Thoracic aorta (tissue), 2 donors: ENCODE measurements at regions not wholly inside any gene's neighbourhood (a gene's known extent, or its start where the extent isn't known, plus 50 kb on each side); places are given as distances from the start of the nearest gene placed in this dataset.

ENCODE experiments used
- ATAC-seq: fragments of 150-250 bp; one replicate; pipeline ENCODE4 v1.8.0; 2017; ENCODE audit warnings: low read depth; ENCODE audit not compliant: insufficient number of reproducible peaks, low FRiP score
- DNase-seq: peaks from one replicate; pipeline ENCODE4 v3.0.0-alpha.2; 2020; ENCODE audit warnings: low spot score
- H3K27ac ChIP-seq, 2 donors: fragments of 200-600 bp; sonication (generic); 1 replicate in 1 of 2; 2 replicates in 1 of 2; pipeline ENCODE4 v1.5.1; 2016; ENCODE audit warnings: mild to moderate bottlenecking in 2 of 2, moderate library complexity in 2 of 2
- H3K27me3 ChIP-seq: fragments of 200-600 bp; sonication (generic); replicated peaks from 2 replicates; pipeline ENCODE4 v1.6.0; 2016; ENCODE audit warnings: mild to moderate bottlenecking; ENCODE audit not compliant: insufficient read depth
- H3K36me3 ChIP-seq: fragments of 200-600 bp; sonication (generic); one replicate; pipeline ENCODE4 v1.5.1; 2016
- H3K4me1 ChIP-seq, 2 donors: fragments of 200-600 bp; sonication (generic); 1 replicate in 1 of 2; 2 replicates in 1 of 2; pipeline versions ENCODE4 v1.5.1 to v1.6.0; 2016; ENCODE audit warnings: low read depth in 2 of 2, mild to moderate bottlenecking in 1 of 2; ENCODE audit not compliant: control insufficient read depth in 1 of 2
- H3K4me3 ChIP-seq: fragments of 200-600 bp; sonication (generic); 2 replicates; pipeline ENCODE4 v1.5.1; 2016; ENCODE audit warnings: mild to moderate bottlenecking
- H3K9me3 ChIP-seq: fragments of 200-600 bp; sonication (generic); 2 replicates; pipeline ENCODE4 v1.5.1; 2016
- CTCF ChIP-seq: fragments of 200-600 bp; sonication (generic); IDR thresholded peaks from one replicate; pipeline ENCODE4 v1.5.1; 2019; ENCODE audit warnings: antibody characterized with exemption

GRCh38 chr9:80078826-80079225 is 507.1 kb downstream of the TLE4 start:
- Histone ChIP-seq H3K4me3 (no peak overlapping the region), H3K36me3 (no peaks in the 10 kb centered on the region), H3K27me3 (no peaks in the 10 kb centered on the region), H3K9me3 (no peaks in the 10 kb centered on the region), H3K27ac (no peak overlapping the region), H3K4me1 (peaks cover 5 to 14% of the 10 kb centered on the region in 2 donors)
- no peak for TF ChIP-seq CTCF
- ATAC-seq (no peak), DNase-seq (no peak)

GRCh38 chr9:80077059-80077458 is 505.3 kb downstream of the TLE4 start:
- no peak overlapping the region for H3K4me3 ChIP-seq
- no peak for TF ChIP-seq CTCF
- DNase-seq (no peak), ATAC-seq (no peak)
- H3K4me1 ChIP-seq, result peaks cover 5 to 14% of the 10 kb centered on the region in 2 donors
- H3K36me3 ChIP-seq, result no peaks in the 10 kb centered on the region
- H3K27me3 ChIP-seq, result no peaks in the 10 kb centered on the region
- no peaks in the 10 kb centered on the region for H3K9me3 ChIP-seq
- no peak overlapping the region for H3K27ac ChIP-seq

GRCh38 chr9:80076162-80076561 is 504.4 kb downstream of the TLE4 start:
- Histone ChIP-seq H3K27ac (no peak overlapping the region), H3K4me3 (no peak overlapping the region), H3K4me1 (peaks cover 5 to 14% of the 10 kb centered on the region in 2 donors), H3K36me3 (no peaks in the 10 kb centered on the region), H3K9me3 (no peaks in the 10 kb centered on the region), H3K27me3 (no peaks in the 10 kb centered on the region)
- TF ChIP-seq CTCF, result no peak
- ATAC-seq, result no peak
- DNase-seq, result no peak

- DNase-seq (no peak), ATAC-seq (no peak)
- Histone ChIP-seq H3K4me3 (no peak overlapping the region), H3K27me3 (no peaks in the 10 kb centered on the region), H3K4me1 (peaks cover 5 to 14% of the 10 kb centered on the region in 2 donors), H3K27ac (no peak overlapping the region), H3K9me3 (no peaks in the 10 kb centered on the region), H3K36me3 (no peaks in the 10 kb centered on the region)
- TF ChIP-seq CTCF, result no peak
Observed at GRCh38 chr9:80074439-80074838, 502.7 kb downstream of the TLE4 start.

GRCh38 chr9:80072451-80072850 is 500.7 kb downstream of the TLE4 start:
- Histone ChIP-seq H3K9me3 (no peaks in the 10 kb centered on the region), H3K27me3 (no peaks in the 10 kb centered on the region), H3K36me3 (no peaks in the 10 kb centered on the region), H3K27ac (no peak overlapping the region), H3K4me3 (no peak overlapping the region), H3K4me1 (peaks cover 5 to 14% of the 10 kb centered on the region in 2 donors)
- DNase-seq (no peak), ATAC-seq (no peak)
- TF ChIP-seq CTCF, result no peak
